ENCODE measurements at regions not wholly inside any gene's neighbourhood (a gene's known extent, or its start where the extent isn't known, plus 50 kb on each side); places are given as distances from the start of the nearest gene placed in this dataset.

GRCh38 chr5:53311681-53312080 is 168.7 kb upstream of the FST start:
- intact Hi-C loops (cut with DNase I): no loop called here
- no peaks in the 10 kb centered on the region for H3K27me3 ChIP-seq
- H3K36me3 ChIP-seq: no peaks in the 10 kb centered on the region
- H3K27ac ChIP-seq: no peak overlapping the region
- no peak for DNase-seq
- no peaks in the 10 kb centered on the region for H3K4me1 ChIP-seq
- no peak for TF ChIP-seq CTCF (IDR thresholded peaks at IDR 0.05)
- no peak overlapping the region for H3K4me3 ChIP-seq
- no peak for ATAC-seq
- no peaks in the 10 kb centered on the region for H3K9me3 ChIP-seq

GRCh38 chr5:53313145-53313544 is 167.3 kb upstream of the FST start:
- intact Hi-C loops (cut with DNase I): no loop called here
- Histone ChIP-seq H3K27me3 (no peaks in the 10 kb centered on the region), H3K36me3 (no peaks in the 10 kb centered on the region), H3K9me3 (no peaks in the 10 kb centered on the region), H3K4me1 (no peaks in the 10 kb centered on the region), H3K27ac (no peak overlapping the region), H3K4me3 (no peak overlapping the region)
- ATAC-seq (no peak), DNase-seq (no peak)
- no peak for TF ChIP-seq CTCF (IDR thresholded peaks at IDR 0.05)

- intact Hi-C loops (cut with DNase I): no loop called here
- no peak overlapping the region for H3K4me3 ChIP-seq
- H3K4me1 ChIP-seq: no peaks in the 10 kb centered on the region
- no peak for DNase-seq
- no peak overlapping the region for H3K27ac ChIP-seq
- H3K27me3 ChIP-seq: no peaks in the 10 kb centered on the region
- H3K36me3 ChIP-seq: no peaks in the 10 kb centered on the region
- TF ChIP-seq CTCF (IDR thresholded peaks at IDR 0.05): no peak
- no peaks in the 10 kb centered on the region for H3K9me3 ChIP-seq
- ATAC-seq: no peak
Measured at GRCh38 chr5:53318303-53318702, 162.1 kb upstream of the FST start.

GRCh38 chr5:53319315-53319714 is 161.1 kb upstream of the FST start:
- no peak for DNase-seq

GRCh38 chr5:53321073-53321472 is 159.4 kb upstream of the FST start:
- TF ChIP-seq CTCF (IDR thresholded peaks at IDR 0.05): no peak
- ATAC-seq (no peak), DNase-seq (no peak)
- H3K27ac ChIP-seq: no peak overlapping the region
- no peaks in the 10 kb centered on the region for H3K27me3 ChIP-seq
- H3K4me3 ChIP-seq: no peak overlapping the region
- H3K9me3 ChIP-seq: no peaks in the 10 kb centered on the region
- no peaks in the 10 kb centered on the region for H3K36me3 ChIP-seq
- peaks cover 2% of the 10 kb centered on the region for H3K4me1 ChIP-seq
- intact Hi-C loops (cut with DNase I): no loop called here

More at GRCh38 chr5:53319315-53319714, 161.1 kb upstream of the FST start:
- Histone ChIP-seq H3K27me3 (no peaks in the 10 kb centered on the region), H3K36me3 (no peaks in the 10 kb centered on the region), H3K4me3 (no peak overlapping the region), H3K27ac (no peak overlapping the region), H3K9me3 (no peaks in the 10 kb centered on the region), H3K4me1 (no peaks in the 10 kb centered on the region)
- ATAC-seq: no peak
- no peak for TF ChIP-seq CTCF (IDR thresholded peaks at IDR 0.05)
- intact Hi-C loops (cut with DNase I): no loop called here

- intact Hi-C loops (cut with DNase I): no loop called here
- no peak overlapping the region for H3K4me3 ChIP-seq
- H3K36me3 ChIP-seq: no peaks in the 10 kb centered on the region
- DNase-seq: no peak
- peaks cover 3% of the 10 kb centered on the region for H3K4me1 ChIP-seq
- no peaks in the 10 kb centered on the region for H3K27me3 ChIP-seq
- no peak for TF ChIP-seq CTCF (IDR thresholded peaks at IDR 0.05)
- no peak for ATAC-seq
- no peaks in the 10 kb centered on the region for H3K9me3 ChIP-seq
- H3K27ac ChIP-seq: no peak overlapping the region
Measured at GRCh38 chr5:53321721-53322120, 158.7 kb upstream of the FST start.
